ENCODE measurements at regions not wholly inside any gene's neighbourhood (a gene's known extent, or its start where the extent isn't known, plus 50 kb on each side); places are given as distances from the start of the nearest gene placed in this dataset.
A peak's percentile ranks its signal among the peaks of the same experiment; 100 is the strongest.
"Not testable (repeated sequence)": the region's sequence is repeated elsewhere in the genome, so short reads cannot be mapped to it uniquely, and the experiment has no call there.

DNA sequence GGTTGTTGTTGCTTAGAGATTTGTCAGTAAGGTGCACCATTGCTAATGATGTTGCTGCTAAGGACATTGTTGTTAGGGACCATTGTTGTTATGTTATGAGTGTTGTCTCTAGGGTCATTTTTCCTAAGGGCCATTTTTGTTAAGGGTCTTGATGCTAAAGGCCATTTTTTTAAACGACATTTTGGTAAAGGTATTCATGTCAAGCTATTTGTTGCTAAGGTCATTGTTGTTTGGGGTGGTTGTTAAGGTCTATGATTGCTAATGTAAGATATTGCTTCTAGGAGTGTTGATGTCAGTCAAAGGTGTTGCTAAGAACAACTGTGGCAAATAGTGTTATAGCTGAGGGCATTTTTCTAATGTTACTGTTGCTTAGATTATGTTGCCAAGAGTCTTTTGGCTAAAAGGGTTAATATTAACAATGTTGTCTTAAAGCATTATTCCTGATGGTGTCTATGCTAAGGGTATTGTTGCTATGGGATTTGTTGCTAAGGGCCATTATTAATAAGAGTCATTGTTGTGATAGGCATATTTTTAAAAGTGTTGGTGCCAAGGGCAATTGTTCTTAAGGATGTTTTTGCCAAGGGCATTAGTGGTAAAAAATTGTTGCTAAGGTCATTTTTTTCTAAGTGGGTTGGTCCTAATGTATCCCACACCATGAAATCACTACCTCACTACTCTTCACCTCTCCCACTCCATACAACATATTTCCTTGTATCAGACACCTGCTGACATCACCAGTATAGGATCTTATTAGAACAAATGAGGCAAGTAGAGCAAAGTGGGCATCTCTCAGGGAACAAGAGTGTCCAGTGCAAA, 56.2 kb downstream of the SPATA31A6 start:
- not testable (repeated sequence) for DNase-seq

DNA sequence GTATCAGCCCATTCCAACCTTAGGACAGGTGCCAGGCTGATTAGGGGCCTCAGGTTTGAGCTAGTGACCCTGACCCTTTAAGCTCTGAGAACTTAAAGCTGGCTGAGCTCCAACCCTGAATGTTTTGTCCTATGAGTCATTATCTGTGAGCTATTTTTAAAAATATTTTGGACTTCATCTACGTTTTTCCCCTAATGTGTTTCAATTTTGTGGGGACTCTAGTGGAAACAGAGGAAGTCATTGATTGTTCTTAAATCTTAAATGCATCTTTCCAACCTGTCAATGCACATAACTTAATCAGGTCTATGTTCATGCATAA, 56.8 kb downstream of the SPATA31A6 start:
- DNase-seq = not testable (repeated sequence)

DNA sequence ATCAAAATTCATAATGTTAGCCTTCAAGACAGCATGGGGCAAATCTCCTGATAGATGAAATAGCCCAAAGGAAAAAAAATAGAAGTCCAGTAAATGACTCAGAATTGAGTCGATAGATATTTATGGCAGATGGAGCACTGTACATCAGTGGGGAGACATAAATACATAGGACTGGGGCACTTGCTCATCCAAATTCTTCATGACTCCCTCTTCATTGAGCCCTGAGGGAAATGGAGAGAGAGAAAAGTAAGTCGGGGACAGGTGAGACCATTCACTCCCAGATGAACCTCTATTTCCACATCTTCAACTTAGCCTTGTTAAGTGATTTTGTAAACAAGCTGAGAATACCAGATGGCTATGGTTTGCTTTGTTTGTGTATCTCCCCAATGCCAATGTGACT, 59.8 kb downstream of the SPATA31A6 start:
- DNase-seq = not testable (repeated sequence)

DNA sequence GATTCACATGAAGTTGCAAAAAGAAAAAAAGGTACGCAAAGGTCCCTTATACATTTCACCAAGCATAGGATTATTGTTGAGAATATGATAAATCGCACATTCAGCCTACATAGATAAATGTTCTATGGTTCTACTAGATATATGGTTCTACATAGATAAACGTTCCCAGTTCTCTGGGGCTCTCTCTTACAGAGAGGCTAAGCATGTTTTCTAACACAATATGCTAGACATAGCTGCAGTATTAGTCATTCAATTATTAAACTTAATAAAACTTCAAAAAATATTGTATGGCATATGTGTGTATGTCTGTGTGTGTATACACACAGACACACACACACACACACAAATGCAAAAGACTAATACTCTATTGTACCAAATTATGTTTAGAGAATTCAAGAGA, 60.4 kb downstream of the SPATA31A6 start:
- not testable (repeated sequence) for DNase-seq

DNA sequence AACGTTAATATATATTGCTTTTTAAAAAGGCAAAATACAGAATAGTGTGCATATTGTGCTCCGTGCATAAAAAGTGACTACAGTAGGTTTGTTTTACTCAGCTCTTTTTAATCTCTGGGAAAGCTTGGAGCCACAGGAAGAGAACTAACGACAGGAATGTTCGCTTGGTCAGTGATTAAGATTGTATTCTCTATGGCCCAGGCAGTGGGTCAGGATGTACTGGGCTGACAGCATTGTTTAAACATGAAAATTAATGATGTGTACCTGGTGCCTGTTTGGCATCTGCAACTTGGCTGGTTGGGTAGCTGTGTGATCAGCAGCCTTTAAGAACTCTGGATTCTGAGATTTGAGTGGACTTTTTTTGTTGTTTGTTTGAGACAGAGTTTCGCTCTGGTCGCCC, 85.3 kb downstream of the SPATA31A6 start:
- DNase-seq = not testable (repeated sequence)

DNA sequence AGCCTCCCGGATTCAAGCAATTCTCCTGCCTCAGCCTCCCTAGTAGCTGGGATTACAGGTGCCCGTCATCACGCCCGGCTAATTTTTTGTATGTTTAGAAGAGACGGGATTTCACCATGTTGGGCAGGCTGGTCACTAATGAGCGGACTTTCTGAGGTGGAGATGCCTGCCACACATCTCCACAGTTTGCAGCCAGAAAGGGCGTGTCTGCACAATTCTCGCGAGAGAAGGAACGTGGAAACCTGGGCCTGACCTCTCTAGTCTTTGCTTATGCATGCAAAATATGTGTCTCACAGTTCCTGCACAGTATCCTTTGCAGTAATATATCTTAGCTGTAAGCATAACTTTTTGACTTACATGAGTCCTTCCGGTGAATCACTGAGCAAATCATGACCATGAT, 85.7 kb downstream of the SPATA31A6 start:
- DNase-seq = not testable (repeated sequence)

DNA sequence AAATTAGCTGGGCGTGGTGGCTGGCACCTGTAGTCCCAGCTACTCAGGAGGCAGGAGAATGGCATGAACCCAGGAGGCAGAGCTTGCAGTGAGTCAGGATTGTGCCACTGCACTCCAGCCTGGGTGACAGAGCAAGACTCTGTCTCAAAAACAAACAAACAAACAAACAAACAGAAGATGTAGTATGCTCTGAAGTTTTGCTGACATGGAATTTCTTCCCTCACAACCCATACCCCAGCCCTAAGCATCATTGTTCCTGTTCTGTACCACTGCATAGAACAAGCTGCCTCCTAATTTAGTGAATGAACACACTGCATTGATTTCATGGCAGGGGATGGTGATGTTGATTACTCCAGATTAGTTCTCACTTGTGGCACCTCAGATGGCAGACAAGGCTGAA, 89.7 kb downstream of the SPATA31A6 start:
- not testable (repeated sequence) for DNase-seq

DNA sequence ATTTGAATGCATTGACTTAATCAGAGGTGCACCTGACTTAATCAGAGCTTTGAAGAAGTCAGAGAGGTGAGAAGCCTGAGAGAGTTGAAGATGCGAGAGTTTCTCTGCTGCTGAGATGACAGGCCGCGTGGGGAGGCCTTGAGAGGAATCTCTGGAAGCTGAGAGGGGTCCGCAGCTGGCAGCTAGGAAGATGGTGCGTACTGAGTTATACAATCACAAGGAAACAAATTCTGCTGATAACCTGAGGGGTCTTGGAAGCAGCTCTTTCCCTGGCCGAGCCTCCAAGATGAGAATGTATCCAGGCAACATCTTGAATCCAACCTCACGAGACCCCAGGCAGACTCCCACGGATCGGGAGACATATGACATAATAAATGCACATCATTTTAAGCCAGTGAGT, 91.7 kb downstream of the SPATA31A6 start:
- no peak for DNase-seq

DNA sequence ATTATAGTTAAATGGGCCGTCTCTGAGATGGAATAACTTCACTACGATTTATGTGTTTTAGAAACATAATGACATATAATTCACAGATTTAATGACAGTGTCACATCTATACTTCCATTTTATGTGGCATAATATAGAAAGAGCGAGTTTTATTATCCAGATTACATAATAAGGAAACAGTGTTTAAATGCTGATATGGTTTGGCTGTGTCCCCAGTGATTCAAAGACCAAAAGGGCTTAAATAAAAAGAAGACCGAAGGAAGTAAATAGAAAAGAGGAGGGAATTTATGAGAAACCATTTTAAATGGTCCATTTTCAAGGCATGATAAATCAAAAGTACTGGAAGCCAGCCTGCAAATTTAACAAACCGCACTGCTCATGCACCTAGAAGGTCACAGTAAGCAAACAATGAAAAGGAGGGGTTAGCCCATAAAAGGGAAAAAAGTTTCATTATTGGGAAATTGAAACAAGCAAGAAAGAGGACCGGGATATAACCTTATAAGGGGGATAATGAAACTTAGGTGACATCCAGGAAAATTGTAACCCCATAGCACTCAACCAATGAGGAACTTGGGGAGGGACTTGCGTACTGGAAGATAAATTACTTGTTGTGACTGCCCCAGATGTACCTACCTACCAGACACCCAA, 99.2 kb downstream of the SPATA31A6 start:
- DNase-seq = not testable (repeated sequence)

DNA sequence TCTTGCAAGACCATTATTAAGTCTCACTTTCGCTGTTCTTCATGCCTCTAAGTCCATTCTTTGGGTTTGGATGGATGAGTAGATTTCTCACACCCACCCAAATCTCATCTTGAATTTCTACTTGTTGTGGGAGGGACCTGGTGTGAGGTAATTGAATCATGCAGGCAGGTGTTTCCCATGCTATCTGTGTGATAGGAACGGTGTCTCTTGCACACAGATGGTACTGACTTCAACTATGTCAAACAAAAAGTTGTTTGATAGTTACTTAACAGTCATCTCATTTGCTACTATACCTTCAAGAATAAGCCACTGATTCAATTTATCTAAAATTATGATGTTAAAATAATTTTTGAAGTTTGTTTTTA, 99.7 kb downstream of the SPATA31A6 start:
- not testable (repeated sequence) for DNase-seq

DNA sequence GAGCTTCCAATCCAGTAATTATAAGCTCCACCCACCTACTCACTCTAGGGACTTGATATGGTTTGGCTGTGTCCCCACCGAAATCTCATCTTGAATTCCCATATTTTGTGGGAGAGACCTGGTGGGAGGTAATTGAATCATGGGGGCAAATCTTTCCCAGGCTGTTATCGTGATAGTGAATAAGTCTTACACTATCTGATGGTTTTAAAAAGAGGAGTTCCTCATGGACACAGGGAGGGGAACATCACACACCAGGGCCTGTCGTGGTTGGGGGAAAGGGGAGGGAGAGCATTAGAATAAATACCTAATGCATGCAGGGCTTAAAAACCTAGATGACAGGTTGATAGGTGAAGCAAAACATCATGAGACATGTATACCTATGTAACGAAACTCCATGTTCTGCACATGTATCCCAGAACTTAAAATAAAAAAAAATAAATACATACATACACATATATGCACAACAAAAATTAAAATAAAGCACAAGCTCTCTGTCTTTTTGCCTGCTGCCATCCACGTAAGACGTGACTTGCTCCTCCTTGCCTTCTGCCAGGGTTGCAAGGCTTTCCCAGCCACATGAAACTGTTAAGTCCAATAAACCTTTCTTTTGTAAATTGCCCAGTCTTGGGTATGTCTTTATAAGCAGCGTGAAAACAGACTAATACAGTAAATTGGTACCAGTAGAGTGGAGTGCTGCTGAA, 102.8 kb downstream of the SPATA31A6 start:
- DNase-seq = not testable (repeated sequence)

DNA sequence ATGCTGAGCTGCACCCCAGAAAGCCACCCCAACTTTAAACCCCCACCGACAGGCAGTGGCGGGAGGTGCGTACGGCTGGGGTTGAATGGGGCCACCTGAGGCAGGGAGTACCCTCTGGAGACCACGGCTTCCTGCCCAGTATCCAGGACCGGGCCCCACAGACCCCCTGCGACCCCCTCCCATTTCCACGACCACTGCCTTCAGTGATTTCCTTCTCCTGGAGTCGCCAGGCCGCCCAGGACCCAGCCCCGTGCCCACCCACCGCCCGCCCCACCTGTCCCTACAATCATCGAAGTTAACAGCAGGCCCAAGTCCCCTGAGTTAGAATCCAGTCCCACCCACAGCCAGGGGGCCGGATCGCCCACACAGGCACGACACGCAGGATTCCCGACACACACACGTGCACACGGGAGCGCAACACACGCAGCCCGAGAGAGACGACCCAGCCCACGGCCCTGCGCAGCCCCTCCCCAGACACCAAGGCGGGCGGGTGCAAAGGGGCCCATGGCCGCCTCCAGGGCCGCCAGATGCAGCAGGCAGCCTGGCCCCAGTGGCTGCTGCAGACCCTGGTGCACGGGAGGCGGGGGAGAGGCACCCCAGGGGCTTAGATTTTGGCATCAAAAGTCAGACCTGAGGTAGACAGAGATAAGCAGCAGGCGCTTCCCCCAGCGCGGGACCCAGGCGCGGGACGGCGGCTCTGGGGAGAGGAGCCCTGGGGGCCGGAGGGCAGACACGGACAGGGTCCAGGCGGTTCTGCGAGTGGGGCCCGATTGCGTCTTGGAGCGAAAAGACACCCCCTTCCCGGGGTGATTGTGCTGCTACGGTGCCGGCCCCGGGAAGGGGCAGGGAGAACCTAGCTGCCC, 104.8 kb downstream of the SPATA31A6 start:
- not testable (repeated sequence) for DNase-seq

DNA sequence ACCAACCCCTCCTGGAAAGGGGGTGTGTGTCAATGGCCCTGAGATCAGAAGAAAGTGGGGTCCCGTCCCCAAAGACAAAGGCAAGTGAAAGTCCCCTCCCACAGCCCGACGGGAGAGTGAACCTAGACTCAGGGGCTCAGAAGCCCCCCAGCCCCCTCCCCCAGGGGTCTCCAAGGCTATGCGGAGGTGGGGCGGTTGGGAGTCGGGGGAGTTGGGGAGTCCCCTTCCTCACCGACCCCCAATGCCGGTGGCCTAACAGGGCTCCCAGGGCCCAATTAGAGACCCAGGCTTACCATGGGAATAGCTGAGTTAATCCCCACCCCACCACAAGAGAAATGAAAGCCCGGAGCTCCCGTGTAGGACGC, 105.4 kb downstream of the SPATA31A6 start:
- DNase-seq = not testable (repeated sequence)

DNA sequence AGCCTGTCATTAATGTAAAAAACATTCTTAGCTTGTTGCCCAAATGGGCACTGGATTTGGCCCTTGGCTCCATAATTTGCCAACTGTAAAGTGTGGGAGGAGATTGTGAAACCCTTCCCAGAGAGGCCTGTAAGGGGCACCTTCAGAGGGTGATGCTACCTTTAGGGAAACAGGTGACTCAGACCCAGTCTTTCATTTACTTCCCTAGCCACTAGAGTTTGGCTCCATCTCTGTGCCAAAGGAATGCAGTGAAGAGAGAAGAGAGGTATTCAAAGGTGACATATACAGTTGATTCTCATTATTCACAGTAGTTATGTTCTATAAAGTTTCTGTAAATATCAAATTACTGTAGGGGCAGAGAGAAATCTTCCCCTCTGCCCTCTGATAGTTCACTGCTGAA, 116.7 kb downstream of the SPATA31A6 start:
- DNase-seq = not testable (repeated sequence)

DNA sequence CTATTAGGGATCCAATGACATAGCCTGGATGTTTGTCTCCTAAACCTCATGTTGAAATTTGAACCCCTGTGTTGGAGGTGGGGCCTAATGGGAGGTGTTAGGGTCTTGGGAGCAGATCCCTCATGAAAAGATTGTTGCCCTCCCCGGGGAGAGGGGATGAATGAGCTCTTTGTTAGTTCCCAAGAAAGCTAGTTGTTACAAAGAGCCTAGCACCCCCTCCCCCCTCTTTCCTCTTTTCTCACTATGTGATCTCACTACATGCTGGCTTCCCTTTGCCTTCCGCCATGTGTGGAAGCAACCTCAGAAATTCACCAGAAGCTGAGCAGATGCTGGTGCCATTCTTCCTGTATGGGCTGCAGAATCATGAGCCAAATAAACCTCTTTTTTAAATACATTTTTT, 123.2 kb downstream of the SPATA31A6 start:
- not testable (repeated sequence) for DNase-seq

DNA sequence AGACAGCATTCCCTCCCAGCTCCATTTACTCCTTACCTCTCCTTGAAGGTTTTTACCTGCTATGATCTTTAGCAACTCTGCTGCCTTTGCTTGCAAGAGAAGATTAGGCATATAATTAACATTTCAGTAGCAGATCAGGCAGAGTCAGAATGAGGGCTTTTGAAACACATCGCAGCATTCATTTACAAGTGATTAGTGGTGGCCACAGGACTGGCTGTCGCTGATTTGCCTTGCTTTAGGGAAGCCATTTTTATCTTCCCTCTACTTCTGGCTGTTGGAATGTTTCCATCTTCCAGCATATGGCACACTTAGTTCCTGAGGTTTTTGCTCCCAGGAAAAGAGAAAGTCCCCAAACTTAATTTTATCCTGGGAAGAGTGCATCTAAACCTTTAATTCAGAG, 124.0 kb downstream of the SPATA31A6 start:
- DNase-seq = not testable (repeated sequence)

DNA sequence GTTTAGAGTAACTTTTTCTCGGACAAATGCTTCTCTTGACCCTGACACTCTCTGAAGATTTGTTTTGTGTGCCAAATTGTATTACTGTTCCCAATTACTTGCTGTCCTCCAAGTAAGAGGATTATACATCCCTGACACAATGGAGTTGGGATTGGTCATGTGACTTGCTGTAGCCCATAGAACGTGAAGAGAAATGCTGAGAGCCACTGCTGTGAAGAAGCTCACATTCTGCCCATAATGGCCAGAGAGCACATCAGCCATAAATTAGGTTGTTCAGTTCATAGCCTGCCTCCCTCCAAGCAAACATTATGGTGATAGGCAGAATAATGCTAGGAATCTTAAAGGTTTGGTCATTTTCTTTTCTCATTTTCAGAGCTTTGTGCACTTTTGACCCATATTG, 127.5 kb downstream of the SPATA31A6 start:
- not testable (repeated sequence) for DNase-seq

DNA sequence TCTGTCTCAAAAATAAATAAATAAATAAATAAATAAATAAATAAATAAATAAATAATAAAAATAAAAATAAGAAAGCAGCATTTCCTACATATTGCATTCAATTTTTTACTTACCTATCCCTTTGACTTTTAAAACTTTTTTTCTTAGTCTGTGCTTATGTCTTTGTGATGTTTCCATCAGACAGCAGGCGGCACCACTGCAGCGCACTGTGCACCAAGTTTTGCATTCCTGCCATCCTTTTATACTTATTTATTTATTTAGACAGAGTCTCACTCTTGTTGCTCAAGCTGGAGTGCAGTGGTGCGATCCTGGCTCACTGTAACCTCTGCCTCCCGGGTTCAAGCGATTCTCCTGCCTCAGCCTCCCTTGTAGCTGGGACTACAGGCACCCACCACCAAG, 132.6 kb downstream of the SPATA31A6 start:
- not testable (repeated sequence) for DNase-seq

DNA sequence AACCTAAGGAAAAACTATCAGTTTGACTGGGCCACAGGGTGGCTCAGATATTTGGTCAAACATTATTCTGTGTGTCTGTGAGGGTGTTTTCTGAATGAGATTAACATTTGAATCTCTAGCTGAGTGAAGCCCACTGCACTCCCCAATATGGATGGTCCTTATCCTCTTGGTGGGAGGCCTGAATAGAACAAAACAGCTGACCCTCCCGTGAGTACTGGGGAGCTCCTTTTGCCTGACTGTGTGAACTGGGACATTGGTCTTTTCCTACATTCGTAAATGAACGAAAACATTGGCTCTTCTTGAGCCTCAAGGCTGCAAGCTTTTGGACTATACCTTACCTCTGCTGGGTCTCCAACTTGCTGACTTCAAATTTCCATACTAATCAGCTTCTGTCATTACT, 134.2 kb downstream of the SPATA31A6 start:
- DNase-seq = not testable (repeated sequence)

DNA sequence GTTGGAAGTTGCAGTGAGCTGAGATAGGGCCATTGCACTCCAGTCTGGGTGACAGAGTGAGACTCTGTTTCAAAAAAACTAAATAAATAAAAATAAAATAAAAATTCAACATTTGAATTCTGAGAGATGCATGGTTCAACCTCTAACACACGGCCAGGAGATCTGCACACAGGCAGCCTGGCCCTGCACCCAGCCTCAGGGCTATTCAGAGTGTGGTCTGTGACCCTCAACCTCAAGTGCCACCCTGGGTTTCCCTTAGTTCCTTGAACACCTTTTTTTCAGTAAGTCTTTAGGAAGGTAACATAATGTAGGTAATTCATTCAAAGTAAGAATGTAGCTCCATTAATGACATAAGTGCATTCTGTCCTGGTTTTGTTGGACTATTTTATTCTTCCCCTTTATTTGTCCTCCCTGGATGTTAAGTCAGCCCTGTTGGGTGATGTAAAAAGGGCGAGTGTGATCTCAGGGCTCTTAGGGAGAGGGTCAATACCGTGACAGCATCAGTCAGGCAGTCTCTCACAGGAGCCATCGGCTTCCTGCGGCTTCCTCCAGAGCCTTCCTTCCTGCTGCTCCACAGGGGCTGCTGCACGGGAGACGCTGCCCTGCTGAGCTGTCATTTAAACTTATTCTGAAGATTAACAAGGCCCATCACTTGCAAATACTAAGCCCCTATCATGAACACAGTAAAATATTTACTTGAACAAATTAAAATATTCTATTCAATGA, 139.8 kb downstream of the SPATA31A6 start:
- peak in 1 of 2 donors; percentile 13 for DNase-seq

DNA sequence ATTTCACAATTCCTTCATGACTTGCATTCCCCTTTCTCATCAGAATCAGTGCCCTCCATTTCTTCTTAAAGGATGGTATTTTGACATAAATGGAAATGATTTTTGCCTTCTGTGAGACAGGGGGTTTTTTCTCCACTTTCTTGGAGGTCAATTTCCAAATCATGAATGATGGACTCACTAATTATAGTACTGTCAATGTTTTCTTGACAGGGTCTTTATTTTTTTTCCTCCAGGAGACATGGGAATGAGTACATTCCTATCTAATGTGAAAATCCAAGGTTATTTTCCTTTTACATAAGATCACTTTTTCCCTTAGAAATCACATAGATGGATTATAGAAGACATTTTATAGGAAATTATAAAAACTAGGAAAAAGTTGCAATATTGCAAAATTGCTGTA, 141.7 kb downstream of the SPATA31A6 start:
- not testable (repeated sequence) for DNase-seq

DNA sequence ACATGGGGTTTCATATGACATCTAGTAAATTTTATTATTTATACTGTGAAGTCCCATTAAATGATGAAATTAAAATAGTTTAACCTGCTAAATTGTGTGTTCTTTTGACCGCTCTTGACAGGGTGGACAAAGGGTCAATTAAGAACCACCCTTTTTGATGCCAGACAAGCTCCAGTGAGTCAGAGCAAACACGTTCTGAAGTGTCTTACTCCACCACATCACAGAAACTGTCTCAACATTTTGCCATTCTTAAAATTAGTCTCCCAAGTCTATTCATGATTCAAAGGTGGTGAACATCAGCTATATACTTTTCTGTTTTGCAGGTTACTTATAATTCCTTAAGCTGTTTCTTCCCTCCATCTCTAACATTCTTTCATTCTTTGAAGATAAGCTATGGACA, 142.1 kb downstream of the SPATA31A6 start:
- not testable (repeated sequence) for DNase-seq

All from bone marrow (tissue), 2 donors.